ENCODE measurements at regions not wholly inside any gene's neighbourhood (a gene's known extent, or its start where the extent isn't known, plus 50 kb on each side); places are given as distances from the start of the nearest gene placed in this dataset.

- H3K36me3 ChIP-seq (ENCODE audit: insufficient read depth): no peaks in the 10 kb centered on the region
- H3K9ac ChIP-seq: no peak overlapping the region
- no peaks in the 10 kb centered on the region for H4K20me1 ChIP-seq (ENCODE audit: insufficient read depth)
- no peaks in the 10 kb centered on the region for H3K27me3 ChIP-seq (ENCODE audit: insufficient read depth, low read depth)
- H3K4me1 ChIP-seq (ENCODE audit: low read depth, poor library complexity, severe bottlenecking): no peaks in the 10 kb centered on the region
- H2AFZ ChIP-seq (ENCODE audit: low read depth): no peak overlapping the region
- no peak for TF ChIP-seq CTCF (conservative IDR thresholded peaks at IDR 0.05; ENCODE audit: low read depth, low read length)
- H3K79me2 ChIP-seq (ENCODE audit: insufficient read depth, low read depth): no peaks in the 10 kb centered on the region
- H3K4me2 ChIP-seq: no peak overlapping the region
- no peak overlapping the region for H3K27ac ChIP-seq
- H3K4me3 ChIP-seq (IDR thresholded peaks at IDR 0.05; ENCODE audit: insufficient read depth, low read depth, low read length): no peak overlapping the region
Observed at GRCh38 chr21:23881783-23882182, 1725.5 kb downstream of the MRPL39 start.

- H3K9ac ChIP-seq: no peak overlapping the region
- H3K36me3 ChIP-seq (ENCODE audit: insufficient read depth): no peaks in the 10 kb centered on the region
- TF ChIP-seq CTCF (conservative IDR thresholded peaks at IDR 0.05; ENCODE audit: low read depth, low read length): no peak
- H3K27ac ChIP-seq: no peak overlapping the region
- H3K79me2 ChIP-seq (ENCODE audit: insufficient read depth, low read depth): no peaks in the 10 kb centered on the region
- no peak overlapping the region for H3K4me3 ChIP-seq (IDR thresholded peaks at IDR 0.05; ENCODE audit: insufficient read depth, low read depth, low read length)
- H3K27me3 ChIP-seq (ENCODE audit: insufficient read depth, low read depth): no peaks in the 10 kb centered on the region
- no peaks in the 10 kb centered on the region for H3K4me1 ChIP-seq (ENCODE audit: low read depth, poor library complexity, severe bottlenecking)
- H2AFZ ChIP-seq (ENCODE audit: low read depth): no peak overlapping the region
- H4K20me1 ChIP-seq (ENCODE audit: insufficient read depth): no peaks in the 10 kb centered on the region
- H3K4me2 ChIP-seq: no peak overlapping the region
Observed at GRCh38 chr21:23876925-23877558, 1730.2 kb downstream of the MRPL39 start.

GRCh38 chr21:23874271-23874670 lies 1733.0 kb downstream of the MRPL39 start:
- no peak for TF ChIP-seq CTCF (conservative IDR thresholded peaks at IDR 0.05; ENCODE audit: low read depth, low read length)
- H3K79me2 ChIP-seq (ENCODE audit: insufficient read depth, low read depth): no peaks in the 10 kb centered on the region
- no peak overlapping the region for H2AFZ ChIP-seq (ENCODE audit: low read depth)
- no peaks in the 10 kb centered on the region for H3K4me1 ChIP-seq (ENCODE audit: low read depth, poor library complexity, severe bottlenecking)
- H3K4me2 ChIP-seq: no peak overlapping the region
- no peaks in the 10 kb centered on the region for H3K27me3 ChIP-seq (ENCODE audit: insufficient read depth, low read depth)
- no peak overlapping the region for H3K4me3 ChIP-seq (IDR thresholded peaks at IDR 0.05; ENCODE audit: insufficient read depth, low read depth, low read length)
- H3K27ac ChIP-seq: no peak overlapping the region
- H4K20me1 ChIP-seq (ENCODE audit: insufficient read depth): no peaks in the 10 kb centered on the region
- H3K36me3 ChIP-seq (ENCODE audit: insufficient read depth): no peaks in the 10 kb centered on the region
- no peak overlapping the region for H3K9ac ChIP-seq

- no peaks in the 10 kb centered on the region for H4K20me1 ChIP-seq (ENCODE audit: insufficient read depth)
- H3K36me3 ChIP-seq (ENCODE audit: insufficient read depth): no peaks in the 10 kb centered on the region
- TF ChIP-seq CTCF (conservative IDR thresholded peaks at IDR 0.05; ENCODE audit: low read depth, low read length): no peak
- H3K79me2 ChIP-seq (ENCODE audit: insufficient read depth, low read depth): no peaks in the 10 kb centered on the region
- no peaks in the 10 kb centered on the region for H3K27me3 ChIP-seq (ENCODE audit: insufficient read depth, low read depth)
- H3K27ac ChIP-seq: no peak overlapping the region
- H3K4me1 ChIP-seq (ENCODE audit: low read depth, poor library complexity, severe bottlenecking): no peaks in the 10 kb centered on the region
- no peak overlapping the region for H3K4me3 ChIP-seq (IDR thresholded peaks at IDR 0.05; ENCODE audit: insufficient read depth, low read depth, low read length)
- H2AFZ ChIP-seq (ENCODE audit: low read depth): no peak overlapping the region
- no peak overlapping the region for H3K9ac ChIP-seq
- H3K4me2 ChIP-seq: no peak overlapping the region
Observed at GRCh38 chr21:23861911-23862504, 1745.3 kb downstream of the MRPL39 start.
